Fibroblast of mammary gland (primary cell): ENCODE measurements at regions not wholly inside any gene's neighbourhood (a gene's known extent, or its start where the extent isn't known, plus 50 kb on each side); places are given as distances from the start of the nearest gene placed in this dataset.

ENCODE experiments used
- DNase-seq: peaks from one replicate; pipeline ENCODE4 v3.0.0-alpha.2; 2010; ENCODE audit warnings: low read depth
- H3K4me3 ChIP-seq: 2 replicates; pipeline ENCODE4 v1.5.1; 2011; ENCODE audit warnings: low read depth, mild to moderate bottlenecking, low read length, moderate library complexity; ENCODE audit not compliant: control insufficient read depth
- CTCF ChIP-seq: conservative IDR thresholded peaks from 2 replicates; pipeline ENCODE4 v1.5.1; 2011; ENCODE audit warnings: low read depth, low read length, inconsistent platforms; ENCODE audit not compliant: control insufficient read depth, insufficient read depth

DNA sequence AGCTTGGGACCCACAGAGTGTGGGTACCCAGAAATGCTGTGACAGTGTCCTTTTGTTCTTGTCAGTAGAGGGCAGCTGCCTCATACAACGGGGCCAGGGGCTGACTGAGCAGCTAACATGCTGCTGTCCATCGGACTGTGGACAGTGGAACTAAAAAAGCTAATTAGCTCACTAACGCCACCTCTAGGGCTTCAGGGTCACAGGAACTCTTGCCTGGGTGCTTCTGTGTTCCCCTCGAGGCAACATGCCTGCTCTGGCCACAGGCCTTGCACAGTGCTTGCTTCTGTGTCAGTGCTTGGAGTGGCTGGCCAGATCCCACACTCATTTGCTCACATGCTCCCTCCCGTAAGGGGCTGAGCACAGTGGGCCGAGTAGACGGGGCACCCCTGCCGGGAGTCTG is 377.0 kb downstream of the OLFM4 start:
- no peak overlapping the region for H3K4me3 ChIP-seq
- no peak for TF ChIP-seq CTCF
- DNase-seq = no peak

DNA sequence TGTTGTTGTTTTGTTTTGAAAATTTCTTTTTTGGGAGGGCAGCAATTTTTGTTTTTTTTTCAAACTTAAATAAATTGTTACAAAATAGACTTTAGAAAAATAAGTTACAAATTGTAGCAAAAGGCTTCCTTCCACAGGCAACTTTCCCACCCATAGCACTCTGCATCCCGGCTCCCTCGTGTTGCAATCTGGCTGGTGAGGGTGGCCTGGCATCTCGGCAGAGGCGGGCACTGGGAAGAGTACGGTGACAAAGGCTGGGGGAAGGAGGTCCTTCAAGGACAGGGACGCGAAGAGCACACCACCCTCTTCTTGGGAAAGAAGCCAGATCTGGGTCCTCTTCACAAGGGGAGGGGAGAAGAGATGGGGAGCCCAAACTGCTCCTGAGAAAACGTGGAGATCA is 379.7 kb downstream of the OLFM4 start:
- no peak for DNase-seq
- H3K4me3 ChIP-seq = no peak overlapping the region
- TF ChIP-seq CTCF = no peak

DNA sequence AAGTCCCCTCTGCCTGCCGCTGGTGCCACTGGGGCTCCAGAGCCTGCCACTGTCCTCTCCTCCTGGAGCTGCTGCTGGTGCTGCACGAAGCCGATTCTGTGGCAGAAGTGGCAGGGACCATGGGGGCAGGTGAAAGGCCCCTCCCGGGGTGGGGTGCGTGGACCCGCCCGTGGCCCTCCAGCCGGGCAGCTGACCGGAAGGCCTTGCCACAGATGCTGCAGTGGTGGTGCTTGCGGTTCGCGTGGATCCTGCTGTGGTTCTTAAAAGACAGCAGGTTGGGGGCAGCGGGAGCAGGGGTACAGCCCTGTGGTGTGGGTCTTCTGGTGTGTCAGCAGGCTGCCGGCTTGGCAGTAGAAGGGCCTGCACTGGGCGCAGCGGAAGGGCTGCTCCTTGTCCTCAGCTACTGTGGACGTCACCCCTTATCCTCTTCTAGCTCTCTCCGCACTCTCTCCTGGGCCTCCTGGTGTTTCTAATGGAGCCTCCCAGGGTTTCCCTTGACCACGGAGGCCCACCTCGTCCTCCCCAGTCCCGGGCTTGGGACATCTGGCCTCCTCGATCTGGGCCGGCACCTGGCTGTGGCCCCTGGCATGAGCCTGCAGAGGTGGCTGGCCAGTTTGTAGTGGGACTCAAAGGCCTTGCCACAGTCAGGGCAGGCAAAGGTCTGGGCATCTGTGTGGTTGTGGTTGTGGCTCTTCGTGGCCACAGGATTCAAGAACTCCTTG is 380.4 kb downstream of the OLFM4 start:
- no peak for TF ChIP-seq CTCF
- H3K4me3 ChIP-seq = no peak overlapping the region
- no peak for DNase-seq

DNA sequence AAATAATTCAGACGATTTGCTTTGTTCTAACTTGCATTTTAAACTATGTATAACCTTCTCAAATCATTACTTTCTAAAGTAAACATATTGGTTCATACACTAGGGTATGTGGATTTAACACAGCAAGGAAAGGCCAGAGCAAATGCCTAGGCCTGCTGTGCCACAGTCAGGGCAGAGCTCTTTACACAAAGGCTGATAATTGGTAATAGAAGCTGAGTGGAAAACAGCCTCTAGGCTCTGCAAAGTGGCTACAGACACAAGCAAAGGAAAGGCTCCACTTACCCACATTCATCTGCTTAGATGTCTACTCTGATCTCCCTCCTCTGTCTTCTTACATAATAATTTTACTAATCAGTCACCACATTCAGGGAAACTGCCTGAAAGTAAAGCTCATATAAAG is 382.9 kb downstream of the OLFM4 start:
- no peak overlapping the region for H3K4me3 ChIP-seq
- no peak for TF ChIP-seq CTCF
- DNase-seq = no peak

- H3K4me3 ChIP-seq = no peak overlapping the region
- TF ChIP-seq CTCF = no peak
Measured at GRCh38 chr13:53415135-53415534, 386.5 kb downstream of the OLFM4 start.

DNA sequence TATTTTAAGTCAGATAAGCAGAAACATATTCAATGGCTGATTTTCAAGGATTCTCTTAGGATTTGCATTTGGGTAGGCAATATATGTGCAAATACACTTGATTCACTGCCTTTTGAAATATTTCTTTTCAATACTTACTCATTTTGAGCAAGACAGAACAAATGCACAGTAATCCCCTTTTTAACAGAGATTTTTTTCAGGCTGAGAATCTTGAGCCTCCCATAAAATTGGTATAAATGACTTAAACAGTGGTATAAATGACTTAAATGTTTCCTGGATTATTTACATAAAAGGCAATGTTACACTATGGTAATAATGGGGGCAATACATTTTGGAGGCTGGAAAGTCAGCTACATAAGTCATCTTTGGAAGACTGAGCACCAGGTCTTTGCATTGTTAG is 389.0 kb downstream of the OLFM4 start:
- H3K4me3 ChIP-seq = no peak overlapping the region
- TF ChIP-seq CTCF = no peak
- no peak for DNase-seq

More at GRCh38 chr13:53415135-53415534, 386.5 kb downstream of the OLFM4 start:
- DNase-seq = no peak

- DNase-seq = no peak
- H3K4me3 ChIP-seq = no peak overlapping the region
- TF ChIP-seq CTCF = no peak
Measured at GRCh38 chr13:53422415-53422814, 393.8 kb downstream of the OLFM4 start.
